PC-3 (cell line): ENCODE measurements at regions not wholly inside any gene's neighbourhood (a gene's known extent, or its start where the extent isn't known, plus 50 kb on each side); places are given as distances from the start of the nearest gene placed in this dataset.

Source experiments
- ATAC-seq: fragments of 200-7000 bp; cut with Tn5 transposase; 2 replicates; pipeline ENCODE4 v1.9.1; 2020; ENCODE audit warnings: mild to moderate bottlenecking, moderate library complexity
- BruUV-seq: library from RNA; stranded (reverse); fragments of 400-500 nt; replicated peaks from 2 replicates; lab custom pipeline; 2021; lab: Mats Ljungman, UMichigan
- CTCF ChIA-PET: fragments of 300-600 bp; sonication (Branson Sonifier 250); formaldehyde crosslinking; loops from one replicate; lab custom pipeline; 2022; ENCODE audit warnings: antibody characterized with exemption; lab: Charles Lee
- POLR2A ChIA-PET: fragments of 300-600 bp; sonication (Branson Sonifier 250); formaldehyde crosslinking; loops from one replicate; lab custom pipeline; 2022; ENCODE audit warnings: antibody characterized with exemption; ENCODE audit not compliant: unreplicated experiment; lab: Charles Lee
- DNase-seq: peaks from one replicate; pipeline ENCODE4 v3.0.0-alpha.2; 2015
- H2AFZ ChIP-seq: fragments of 300-600 bp; sonication (generic); 2 replicates; pipeline ENCODE4 v1.6.0; 2016; ENCODE audit warnings: antibody characterized with exemption, low read length
- H3F3A ChIP-seq: fragments of 300-600 bp; sonication (generic); one replicate; pipeline ENCODE4 v1.6.0; 2017; ENCODE audit warnings: antibody characterized with exemption, low read length, control low read depth, mild to moderate bottlenecking; ENCODE audit not compliant: unreplicated experiment
- H3K27ac ChIP-seq: fragments of 300-600 bp; sonication (generic); 2 replicates; pipeline ENCODE4 v1.5.1; 2016; ENCODE audit warnings: mild to moderate bottlenecking, low read length
- H3K27me3 ChIP-seq: fragments of 300-600 bp; sonication (generic); 2 replicates; pipeline ENCODE4 v1.6.1; 2016; ENCODE audit warnings: low read length, mixed read lengths
- H3K36me3 ChIP-seq: fragments of 300-600 bp; sonication (generic); 2 replicates; pipeline ENCODE4 v1.6.1; 2016; ENCODE audit warnings: low read depth, mixed run types, low read length, mixed read lengths
- H3K4me1 ChIP-seq: fragments of 300-600 bp; sonication (generic); 2 replicates; pipeline ENCODE4 v1.5.1; 2016; ENCODE audit warnings: low read length; ENCODE audit not compliant: insufficient read depth
- H3K4me2 ChIP-seq: fragments of 300-600 bp; sonication (generic); 2 replicates; pipeline ENCODE4 v1.6.0; 2016; ENCODE audit warnings: low read length
- H3K4me3 ChIP-seq: fragments of 300-600 bp; sonication (generic); 2 replicates; pipeline ENCODE4 v1.5.1; 2016; ENCODE audit warnings: mild to moderate bottlenecking, low read length, mixed read lengths
- H3K79me2 ChIP-seq: fragments of 300-600 bp; sonication (generic); 2 replicates; pipeline ENCODE4 v1.6.1; 2017; ENCODE audit warnings: low read length, mixed read lengths
- H3K9ac ChIP-seq: fragments of 300-600 bp; sonication (generic); 2 replicates; pipeline ENCODE4 v1.6.0; 2016; ENCODE audit warnings: mild to moderate bottlenecking, low read length
- H3K9me2 ChIP-seq: fragments of 300-600 bp; sonication (generic); replicated peaks from 2 replicates; pipeline ENCODE4 v1.6.1; 2016; ENCODE audit warnings: mixed run types, low read length, mixed read lengths
- H3K9me3 ChIP-seq: fragments of 300-600 bp; sonication (generic); 2 replicates; pipeline ENCODE4 v1.6.1; 2016; ENCODE audit warnings: low read length, mixed read lengths
- H4K20me1 ChIP-seq: fragments of 300-600 bp; sonication (generic); 2 replicates; pipeline ENCODE4 v1.6.1; 2016; ENCODE audit warnings: low read length, mixed read lengths
- CTCF ChIP-seq: fragments of 300-600 bp; sonication (generic); conservative IDR thresholded peaks from 2 replicates; pipeline ENCODE4 v1.5.1; 2017; ENCODE audit warnings: antibody characterized with exemption, low read depth, mild to moderate bottlenecking, low read length
- EZH2 ChIP-seq: fragments of 300-600 bp; sonication (generic); IDR thresholded peaks from one replicate; pipeline ENCODE4 v1.6.1; 2017; ENCODE audit warnings: antibody characterized with exemption, mild to moderate bottlenecking, low read length; ENCODE audit not compliant: unreplicated experiment
- EZH2phosphoT487 ChIP-seq: fragments of 300-600 bp; sonication (generic); IDR thresholded peaks from 2 replicates; pipeline ENCODE4 v1.6.1; 2018; ENCODE audit warnings: mild to moderate bottlenecking, antibody characterized with exemption, low read length, borderline replicate concordance
- intact Hi-C: fragments of 100-400 bp; cut with micrococcal nuclease; formaldehyde crosslinking; loops from 2 replicates; pipeline ENCODE4 v1.9.0; 2023

- TF ChIP-seq EZH2phosphoT487 (no peak), EZH2 (no peak), CTCF (no peak)
- Histone ChIP-seq H3K9ac (no peak overlapping the region), H3K27me3 (no peaks in the 10 kb centered on the region), H3K9me3 (no peaks in the 10 kb centered on the region), H3K4me1 (no peaks in the 10 kb centered on the region), H3K9me2 (no peaks in the 10 kb centered on the region), H3K4me2 (no peak overlapping the region), H3K4me3 (no peak overlapping the region), H4K20me1 (no peaks in the 10 kb centered on the region), H3K36me3 (no peaks in the 10 kb centered on the region), H3F3A (no peaks in the 10 kb centered on the region), H3K79me2 (no peaks in the 10 kb centered on the region), H2AFZ (no peak overlapping the region), H3K27ac (no peak overlapping the region)
- intact Hi-C loops = no loop called here
- DNase-seq = no peak
- no peak for ATAC-seq
- BruUV-seq = no TSS peak
- CTCF ChIA-PET = no interaction called here
- POLR2A ChIA-PET = interaction anchor here (0.6 kb wide), 1 partner anchor 19 kb away, joined by 8 read pairs; no protein-coding TSS in a partner anchor
These were observed 83.1 kb upstream of the FAT4 start for GRCh38 chr4:125231661-125232060.

- Histone ChIP-seq H3K9ac (no peak overlapping the region), H3K4me3 (no peak overlapping the region), H3K79me2 (no peaks in the 10 kb centered on the region), H3K4me1 (no peaks in the 10 kb centered on the region), H3K36me3 (no peaks in the 10 kb centered on the region), H2AFZ (no peak overlapping the region), H3K27ac (no peak overlapping the region), H3K9me3 (no peaks in the 10 kb centered on the region), H3K9me2 (no peaks in the 10 kb centered on the region), H3F3A (no peaks in the 10 kb centered on the region), H4K20me1 (no peaks in the 10 kb centered on the region), H3K27me3 (no peaks in the 10 kb centered on the region), H3K4me2 (no peak overlapping the region)
- ATAC-seq (no peak), DNase-seq (no peak)
- ChIA-PET POLR2A (no interaction called here), CTCF (no interaction called here)
- intact Hi-C loops = no loop called here
- TF ChIP-seq EZH2phosphoT487 = no peak
- TF ChIP-seq CTCF = no peak
- no peak for TF ChIP-seq EZH2
- no TSS peak for BruUV-seq
These were observed 85.1 kb upstream of the FAT4 start for GRCh38 chr4:125229596-125230058.

- CTCF ChIA-PET = no interaction called here
These were observed 88.9 kb upstream of the FAT4 start for GRCh38 chr4:125225806-125226205.

More at GRCh38 chr4:125225806-125226205, 88.9 kb upstream of the FAT4 start:
- H3K9me3 ChIP-seq = no peaks in the 10 kb centered on the region
- H3K9me2 ChIP-seq = no peaks in the 10 kb centered on the region
- H3K79me2 ChIP-seq = no peaks in the 10 kb centered on the region
- H3K4me2 ChIP-seq = no peak overlapping the region
- no peak overlapping the region for H3K4me3 ChIP-seq
- intact Hi-C loops = no loop called here
- no peak for DNase-seq
- BruUV-seq = no TSS peak
- no peak for TF ChIP-seq EZH2
- TF ChIP-seq CTCF = no peak
- TF ChIP-seq EZH2phosphoT487 = no peak
- H4K20me1 ChIP-seq = no peaks in the 10 kb centered on the region
- POLR2A ChIA-PET = no interaction called here
- no peak overlapping the region for H3K9ac ChIP-seq
- no peak for ATAC-seq
- H3K4me1 ChIP-seq = no peaks in the 10 kb centered on the region
- no peaks in the 10 kb centered on the region for H3K36me3 ChIP-seq
- no peaks in the 10 kb centered on the region for H3F3A ChIP-seq
- no peak overlapping the region for H2AFZ ChIP-seq
- H3K27me3 ChIP-seq = no peaks in the 10 kb centered on the region
- H3K27ac ChIP-seq = no peak overlapping the region
